ENCODE measurements at regions not wholly inside any gene's neighbourhood (a gene's known extent, or its start where the extent isn't known, plus 50 kb on each side); places are given as distances from the start of the nearest gene placed in this dataset.

- no peak for DNase-seq
Observed at GRCh38 chr5:93313672-93314071, 267.3 kb downstream of the NR2F1-AS1 start.

- no peak for DNase-seq
Observed at GRCh38 chr5:93311881-93312280, 269.1 kb downstream of the NR2F1-AS1 start.

- DNase-seq, result no peak
Observed at GRCh38 chr5:93307557-93307956, 273.5 kb downstream of the NR2F1-AS1 start.

GRCh38 chr5:93305984-93306383, 275.0 kb downstream of the NR2F1-AS1 start:
- no peak for DNase-seq

DNA sequence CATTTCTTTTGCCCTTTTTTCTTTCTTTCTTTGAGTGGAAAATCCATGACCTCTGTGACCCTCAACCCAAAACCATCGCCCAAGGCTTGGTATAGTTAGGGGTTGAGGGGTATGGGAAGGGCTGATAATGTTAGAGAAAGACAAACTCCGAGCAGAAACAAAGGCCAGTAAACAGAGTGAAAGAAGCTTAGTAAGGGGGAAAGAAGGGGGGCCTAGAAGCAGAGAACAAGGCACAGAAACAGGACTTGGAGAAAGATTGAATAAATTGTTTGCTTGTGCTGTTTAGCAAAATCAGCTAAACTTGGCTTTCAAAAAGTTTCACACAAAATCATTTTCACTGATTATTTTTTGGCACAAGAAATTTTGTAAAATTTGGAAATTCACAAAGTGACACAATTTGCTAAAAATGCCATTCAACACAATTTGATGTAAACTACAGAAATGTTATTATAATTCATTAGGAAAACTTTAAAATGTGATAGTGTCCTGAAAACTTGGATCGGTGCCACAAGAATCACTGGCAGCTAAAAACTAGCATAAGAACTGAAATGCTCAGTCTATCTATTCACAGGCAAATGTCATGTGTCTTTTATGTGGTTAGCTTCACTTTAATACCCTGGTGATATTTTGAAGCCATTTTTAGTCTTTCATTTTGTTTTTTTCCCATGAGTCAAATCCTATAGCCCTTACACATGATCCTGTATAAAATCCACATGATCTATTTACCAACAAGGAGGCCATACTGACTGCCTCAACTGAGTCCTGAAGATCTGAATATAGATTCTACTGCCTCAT, 276.4 kb downstream of the NR2F1-AS1 start:
- no peak for DNase-seq

DNA sequence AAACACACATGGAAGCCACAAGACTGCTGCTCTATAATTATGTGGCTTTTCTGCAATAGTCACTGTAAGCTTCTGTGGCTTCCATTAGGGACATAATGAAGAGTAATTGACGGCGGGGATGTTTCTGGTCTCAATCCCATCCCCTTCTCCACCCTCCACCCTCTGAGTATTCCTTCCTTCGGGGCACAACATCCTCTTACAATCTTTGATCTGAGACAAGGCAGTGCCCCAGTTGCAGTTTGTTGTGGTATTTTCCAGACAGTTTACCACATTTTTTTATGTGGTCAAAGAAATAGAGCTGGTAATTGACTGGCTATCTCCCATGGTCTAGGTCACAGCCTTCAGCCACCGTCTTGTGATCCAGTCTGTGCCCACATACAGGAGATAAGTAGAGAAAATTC, 277.7 kb downstream of the NR2F1-AS1 start:
- no peak for DNase-seq

DNA sequence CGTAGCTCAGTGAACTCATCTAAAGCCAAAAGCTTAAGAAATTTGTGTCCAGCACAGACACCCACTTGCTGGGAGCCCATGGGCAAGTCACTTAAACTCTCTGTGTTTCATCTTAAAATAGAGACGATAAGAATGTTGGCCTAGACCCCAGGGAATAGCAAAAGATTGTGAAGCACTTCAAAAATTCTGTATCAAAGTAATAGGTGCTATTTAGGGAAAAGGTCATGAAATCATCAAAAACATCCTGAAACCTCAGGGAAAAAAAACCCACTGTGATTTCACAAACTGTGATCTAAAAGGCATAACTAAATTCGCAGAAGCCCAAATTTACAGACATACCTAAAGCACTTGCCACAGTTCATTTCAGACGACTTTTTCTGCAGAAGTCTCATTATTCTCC, 278.3 kb downstream of the NR2F1-AS1 start:
- no peak for DNase-seq

- no peak for DNase-seq
Observed at GRCh38 chr5:93300945-93301344, 280.1 kb downstream of the NR2F1-AS1 start.

GRCh38 chr5:93300309-93300923, 280.6 kb downstream of the NR2F1-AS1 start:
- no peak for DNase-seq

- DNase-seq, result no peak
Observed at GRCh38 chr5:93299681-93300308, 281.2 kb downstream of the NR2F1-AS1 start.

DNA sequence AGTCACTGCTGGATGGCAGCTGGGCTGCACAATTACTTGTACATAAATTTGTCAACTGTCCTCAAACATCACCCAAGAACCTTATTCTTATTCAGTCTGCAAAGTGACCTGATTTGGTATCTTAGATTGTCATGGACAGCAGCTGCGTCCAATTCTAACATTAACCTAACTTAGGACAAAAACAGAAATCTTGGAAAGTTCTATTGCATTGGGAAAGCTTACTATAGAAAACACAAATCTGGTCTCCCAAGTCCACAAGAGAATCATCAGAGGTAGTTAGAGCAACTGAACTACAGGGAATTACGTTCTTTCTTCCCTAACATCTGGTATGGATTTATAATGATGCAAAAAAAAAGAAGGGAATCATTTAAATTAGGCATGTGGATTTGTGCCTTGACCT, 283.9 kb downstream of the NR2F1-AS1 start:
- DNase-seq, result no peak

GRCh38 chr5:93296338-93296737, 284.7 kb downstream of the NR2F1-AS1 start:
- DNase-seq, result no peak

GRCh38 chr5:93294996-93295395, 286.0 kb downstream of the NR2F1-AS1 start:
- no peak for DNase-seq

GRCh38 chr5:93294199-93294598, 286.8 kb downstream of the NR2F1-AS1 start:
- DNase-seq, result no peak

GRCh38 chr5:93289942-93290341, 291.1 kb downstream of the NR2F1-AS1 start:
- DNase-seq, result no peak

GRCh38 chr5:93285461-93285860, 295.6 kb downstream of the NR2F1-AS1 start:
- DNase-seq, result no peak

- DNase-seq, result no peak
Observed at GRCh38 chr5:93281980-93282772, 298.8 kb downstream of the NR2F1-AS1 start.

- no peak for DNase-seq
Observed at GRCh38 chr5:93280518-93280917, 300.5 kb downstream of the NR2F1-AS1 start.

- no peak for DNase-seq
Observed at GRCh38 chr5:93279296-93279963, 301.6 kb downstream of the NR2F1-AS1 start.

GRCh38 chr5:93278896-93279295, 302.1 kb downstream of the NR2F1-AS1 start:
- DNase-seq, result no peak

DNA sequence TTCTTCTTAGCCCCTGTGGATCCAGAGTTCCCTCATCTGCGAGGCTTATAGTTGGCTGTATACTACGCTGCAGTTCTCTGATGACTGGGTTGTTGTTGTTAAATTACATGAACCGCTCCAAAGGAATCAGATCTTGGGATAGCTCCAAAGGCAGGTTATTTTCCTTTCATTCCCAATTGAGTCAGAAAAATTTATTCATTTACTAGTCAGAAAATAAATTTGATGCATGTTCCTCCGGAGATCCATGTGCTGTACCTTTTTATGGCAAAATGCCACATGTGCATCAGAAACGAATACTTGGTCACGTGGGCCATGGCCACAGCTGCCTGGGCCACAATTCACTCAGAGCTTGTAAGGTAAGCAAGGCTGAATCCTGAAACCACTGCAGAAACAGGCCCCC, 304.0 kb downstream of the NR2F1-AS1 start:
- DNase-seq, result no peak

DNA sequence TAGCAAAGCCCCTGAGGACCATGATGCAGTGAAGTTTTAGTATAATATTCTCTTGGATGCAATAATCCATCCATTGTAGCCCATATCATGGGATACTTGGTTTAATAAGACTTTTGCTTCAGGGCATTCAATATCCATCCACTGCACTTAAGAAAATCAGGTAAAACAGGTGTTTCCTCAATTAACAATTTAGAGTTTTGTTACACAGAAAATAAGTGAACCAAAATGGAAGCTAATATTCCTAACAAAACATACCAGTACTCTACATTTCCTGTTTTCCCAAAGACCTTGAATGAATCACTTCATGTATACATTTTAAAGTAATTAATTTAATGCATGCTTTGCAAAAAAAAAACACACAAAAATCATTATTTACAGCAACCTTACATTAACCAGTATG, 305.6 kb downstream of the NR2F1-AS1 start:
- no peak for DNase-seq

DNA sequence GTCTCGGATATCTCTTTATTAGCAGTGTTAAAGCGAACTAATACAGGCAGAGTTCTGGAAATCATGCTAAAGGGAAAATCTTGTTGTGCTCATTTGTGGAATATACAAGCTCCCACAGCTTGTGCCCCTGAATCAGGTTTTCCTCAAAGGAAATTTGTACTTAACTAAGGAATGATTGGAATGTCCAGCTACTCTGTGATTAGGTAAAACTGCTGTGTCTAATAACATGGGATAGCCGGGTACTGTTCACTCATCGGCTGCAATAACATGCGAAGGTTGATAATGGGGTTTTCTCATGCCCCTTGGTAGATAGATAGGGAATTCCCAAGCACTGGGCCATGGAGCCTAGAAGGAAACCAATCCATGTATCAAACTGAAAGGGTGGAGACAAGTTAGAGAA, 306.7 kb downstream of the NR2F1-AS1 start:
- no peak for DNase-seq

All from activated CD4-positive, alpha-beta T cell treated with anti-CD3 and anti-CD28 coated beads, Interleukin-10, Interleukin-2, amounts not matched to agents 100 ng/mL and 50 ng/mL, durations not matched to agents 16 hours and 8 hours (primary cell).